MM.1S (cell line): ENCODE measurements at regions not wholly inside any gene's neighbourhood (a gene's known extent, or its start where the extent isn't known, plus 50 kb on each side); places are given as distances from the start of the nearest gene placed in this dataset.

Experiments
- EZH2 ChIP-seq: fragments of 300-600 bp; sonication (generic); optimal IDR thresholded peaks from 2 replicates; pipeline ENCODE3; 2017; ENCODE audit warnings: low read depth, mild to moderate bottlenecking, antibody characterized with exemption, low read length, mixed read lengths
- TF ChIP-seq, protein P1 (sequence below): fragments of 300-600 bp; sonication (generic); IDR thresholded peaks from 2 replicates; pipeline ENCODE4 v1.5.1; 2016; ENCODE audit warnings: antibody characterized with exemption, low read length, mixed read lengths

DNA sequence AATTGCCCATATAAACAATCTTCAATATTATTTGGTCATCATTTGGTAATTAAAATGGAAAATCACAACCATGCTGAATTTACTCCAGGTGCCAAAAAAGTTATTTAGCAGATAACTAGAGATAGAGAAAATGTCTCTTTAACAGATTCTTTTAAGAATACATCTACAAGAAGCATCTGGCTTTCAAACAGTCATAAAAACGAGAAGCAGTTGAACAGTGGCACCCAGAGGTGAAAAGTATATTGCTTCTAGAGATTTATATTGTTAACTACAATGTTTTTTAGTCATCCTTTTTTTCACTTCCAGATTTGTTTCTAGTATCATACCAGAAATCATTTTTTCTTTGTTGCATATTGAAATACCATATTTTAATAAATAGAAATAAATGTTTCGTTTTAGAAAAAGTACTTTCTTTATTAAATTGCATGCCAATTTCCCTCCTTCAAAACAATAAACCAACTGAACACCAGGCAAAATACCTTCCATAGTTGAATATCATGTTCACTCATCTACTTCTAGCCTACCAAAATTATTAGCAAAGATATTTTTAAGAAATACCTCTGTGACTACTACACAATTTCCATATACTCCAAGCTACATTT, 65.4 kb upstream of the HNRNPA3 start:
- TF ChIP-seq, protein P1, sequence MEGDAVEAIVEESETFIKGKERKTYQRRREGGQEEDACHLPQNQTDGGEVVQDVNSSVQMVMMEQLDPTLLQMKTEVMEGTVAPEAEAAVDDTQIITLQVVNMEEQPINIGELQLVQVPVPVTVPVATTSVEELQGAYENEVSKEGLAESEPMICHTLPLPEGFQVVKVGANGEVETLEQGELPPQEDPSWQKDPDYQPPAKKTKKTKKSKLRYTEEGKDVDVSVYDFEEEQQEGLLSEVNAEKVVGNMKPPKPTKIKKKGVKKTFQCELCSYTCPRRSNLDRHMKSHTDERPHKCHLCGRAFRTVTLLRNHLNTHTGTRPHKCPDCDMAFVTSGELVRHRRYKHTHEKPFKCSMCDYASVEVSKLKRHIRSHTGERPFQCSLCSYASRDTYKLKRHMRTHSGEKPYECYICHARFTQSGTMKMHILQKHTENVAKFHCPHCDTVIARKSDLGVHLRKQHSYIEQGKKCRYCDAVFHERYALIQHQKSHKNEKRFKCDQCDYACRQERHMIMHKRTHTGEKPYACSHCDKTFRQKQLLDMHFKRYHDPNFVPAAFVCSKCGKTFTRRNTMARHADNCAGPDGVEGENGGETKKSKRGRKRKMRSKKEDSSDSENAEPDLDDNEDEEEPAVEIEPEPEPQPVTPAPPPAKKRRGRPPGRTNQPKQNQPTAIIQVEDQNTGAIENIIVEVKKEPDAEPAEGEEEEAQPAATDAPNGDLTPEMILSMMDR, result peak; percentile 67
- no peak for TF ChIP-seq EZH2
